ENCODE measurements at regions not wholly inside any gene's neighbourhood (a gene's known extent, or its start where the extent isn't known, plus 50 kb on each side); places are given as distances from the start of the nearest gene placed in this dataset.
"Not testable (repeated sequence)": the region's sequence is repeated elsewhere in the genome, so short reads cannot be mapped to it uniquely, and the experiment has no call there.

DNA sequence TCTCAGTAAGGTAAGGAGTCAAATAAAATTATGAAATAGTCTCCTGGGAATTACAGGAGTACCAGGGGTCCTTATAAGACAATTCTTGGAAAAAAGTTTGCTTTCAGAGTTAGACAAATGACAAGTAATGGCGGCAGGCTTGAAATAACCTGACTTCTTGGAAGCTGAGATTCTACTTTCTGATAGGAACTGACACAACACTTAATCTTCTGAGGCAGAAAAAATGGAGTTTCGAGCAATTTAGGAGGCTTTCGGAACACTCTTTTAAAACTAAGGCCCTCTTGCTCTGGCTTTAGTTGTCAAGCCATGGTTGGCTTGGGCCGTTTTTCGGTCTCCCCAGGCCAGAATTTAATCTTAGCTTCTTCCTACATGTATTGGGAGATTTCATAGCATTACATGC is 260.0 kb downstream of the GATA3 start:
- Histone ChIP-seq H3K4ac (ENCODE audit: low read length) (no peak overlapping the region), H2AFZ (ENCODE audit: low read length) (no peak overlapping the region), H2BK120ac (ENCODE audit: low read depth, low read length) (no peak overlapping the region), H2BK5ac (ENCODE audit: low read length) (no peak overlapping the region), H3K14ac (ENCODE audit: low read length) (no peak overlapping the region), H3K23ac (ENCODE audit: low read depth, low read length, poor library complexity) (no peak overlapping the region), H3K18ac (ENCODE audit: low read length) (no peak overlapping the region), H4K8ac (ENCODE audit: low read depth, low read length) (no peak overlapping the region), H3K4me1 (ENCODE audit: control insufficient read depth in 2 of 2, insufficient read depth in 1 of 2, low read depth in 1 of 2, low read length in 2 of 2) (no peaks in the 10 kb centered on the region), H3K4me3 (ENCODE audit: low read length in 2 of 2) (no peak overlapping the region), H2BK15ac (ENCODE audit: low read length) (no peak overlapping the region), H3K4me2 (ENCODE audit: insufficient read depth, low read length, poor library complexity, severe bottlenecking) (no peak overlapping the region), H3K36me3 (replicated peaks in 1 of 2; ENCODE audit: control insufficient read depth in 2 of 2, insufficient read depth in 2 of 2, low read length in 2 of 2) (no peaks in the 10 kb centered on the region), H3K9ac (ENCODE audit: low read depth, low read length, poor library complexity) (no peak overlapping the region), H2BK12ac (ENCODE audit: low read length) (no peak overlapping the region), H3K27ac (replicated peaks; ENCODE audit: low read length) (no peak overlapping the region), H3K9me3 (replicated peaks in 1 of 2; ENCODE audit: control insufficient read depth in 2 of 2, insufficient read depth in 1 of 2, low read depth in 1 of 2, low read length in 2 of 2) (no peaks in the 10 kb centered on the region), H4K91ac (ENCODE audit: low read depth, low read length, poor library complexity) (no peak overlapping the region), H2AK5ac (ENCODE audit: low read depth, low read length) (no peak overlapping the region), H3K79me1 (ENCODE audit: low read depth, low read length) (no peaks in the 10 kb centered on the region), H3K27me3 (ENCODE audit: control insufficient read depth in 3 of 3, insufficient read depth in 3 of 3, low read depth in 1 of 3, low read length in 3 of 3) (no peaks in the 10 kb centered on the region)
- WGBS, 2 donors (ENCODE audit: extremely low coverage in 2 of 2, insufficient read length in 2 of 2, insufficient replicate concordance in 1 of 2) = no CpG with 5 or more reads among the region's 5 CpGs
- DNase-seq (ENCODE audit: low spot score) = no peak

DNA sequence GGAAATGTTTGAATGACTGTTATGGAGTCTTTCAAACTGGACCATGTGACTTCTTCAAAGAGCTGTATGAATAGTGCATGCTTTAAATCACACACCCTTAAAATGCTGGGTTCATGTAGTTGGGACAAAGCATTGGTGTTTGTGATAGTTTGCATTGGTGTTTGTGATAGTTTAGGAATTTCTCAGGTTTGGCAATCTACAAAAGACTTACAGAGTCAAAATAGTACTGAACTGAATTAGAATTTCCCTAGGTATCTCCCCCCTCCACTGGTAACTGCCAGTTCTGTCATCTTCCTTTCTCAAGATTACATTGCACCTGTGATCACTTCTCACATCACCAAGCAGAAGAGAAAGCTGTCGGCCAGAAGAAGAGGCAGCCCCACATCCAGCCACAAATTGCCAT is 261.1 kb downstream of the GATA3 start:
- Histone ChIP-seq H3K14ac (ENCODE audit: low read length) (no peak overlapping the region), H3K23ac (ENCODE audit: low read depth, low read length, poor library complexity) (no peak overlapping the region), H3K9me3 (replicated peaks in 1 of 2; ENCODE audit: control insufficient read depth in 2 of 2, insufficient read depth in 1 of 2, low read depth in 1 of 2, low read length in 2 of 2) (no peaks in the 10 kb centered on the region), H3K79me1 (ENCODE audit: low read depth, low read length) (no peaks in the 10 kb centered on the region), H2AK5ac (ENCODE audit: low read depth, low read length) (no peak overlapping the region), H3K4ac (ENCODE audit: low read length) (no peak overlapping the region), H3K18ac (ENCODE audit: low read length) (no peak overlapping the region), H3K9ac (ENCODE audit: low read depth, low read length, poor library complexity) (no peak overlapping the region), H3K4me2 (ENCODE audit: insufficient read depth, low read length, poor library complexity, severe bottlenecking) (no peak overlapping the region), H4K8ac (ENCODE audit: low read depth, low read length) (no peak overlapping the region), H2BK120ac (ENCODE audit: low read depth, low read length) (no peak overlapping the region), H4K91ac (ENCODE audit: low read depth, low read length, poor library complexity) (no peak overlapping the region), H3K27ac (replicated peaks; ENCODE audit: low read length) (no peak overlapping the region), H2AFZ (ENCODE audit: low read length) (no peak overlapping the region), H3K36me3 (replicated peaks in 1 of 2; ENCODE audit: control insufficient read depth in 2 of 2, insufficient read depth in 2 of 2, low read length in 2 of 2) (no peaks in the 10 kb centered on the region), H2BK15ac (ENCODE audit: low read length) (no peak overlapping the region), H2BK5ac (ENCODE audit: low read length) (no peak overlapping the region), H3K27me3 (ENCODE audit: control insufficient read depth in 3 of 3, insufficient read depth in 3 of 3, low read depth in 1 of 3, low read length in 3 of 3) (no peaks in the 10 kb centered on the region), H3K4me3 (ENCODE audit: low read length in 2 of 2) (no peak overlapping the region), H3K4me1 (ENCODE audit: control insufficient read depth in 2 of 2, insufficient read depth in 1 of 2, low read depth in 1 of 2, low read length in 2 of 2) (no peaks in the 10 kb centered on the region), H2BK12ac (ENCODE audit: low read length) (no peak overlapping the region)
- no peak for DNase-seq (ENCODE audit: low spot score)
- WGBS, 2 donors (ENCODE audit: extremely low coverage in 2 of 2, insufficient read length in 2 of 2, insufficient replicate concordance in 1 of 2) = no CpG with 5 or more reads among the region's 1 CpG

GRCh38 chr10:8316284-8316683 is 261.8 kb downstream of the GATA3 start:
- no peak for DNase-seq (ENCODE audit: low spot score)
- no peak overlapping the region for H2BK120ac ChIP-seq (ENCODE audit: low read depth, low read length)
- no peak overlapping the region for H3K4ac ChIP-seq (ENCODE audit: low read length)
- no peak overlapping the region for H3K23ac ChIP-seq (ENCODE audit: low read depth, low read length, poor library complexity)
- H2AFZ ChIP-seq (ENCODE audit: low read length) = no peak overlapping the region
- H3K9ac ChIP-seq (ENCODE audit: low read depth, low read length, poor library complexity) = no peak overlapping the region
- no peak overlapping the region for H2AK5ac ChIP-seq (ENCODE audit: low read depth, low read length)
- H3K9me3 ChIP-seq (replicated peaks in 1 of 2; ENCODE audit: control insufficient read depth in 2 of 2, insufficient read depth in 1 of 2, low read depth in 1 of 2, low read length in 2 of 2) = no peaks in the 10 kb centered on the region
- no peak overlapping the region for H2BK15ac ChIP-seq (ENCODE audit: low read length)
- WGBS, 2 donors (ENCODE audit: extremely low coverage in 2 of 2, insufficient read length in 2 of 2, insufficient replicate concordance in 1 of 2) = no CpG with 5 or more reads among the region's 6 CpGs
- H3K36me3 ChIP-seq (replicated peaks in 1 of 2; ENCODE audit: control insufficient read depth in 2 of 2, insufficient read depth in 2 of 2, low read length in 2 of 2) = no peaks in the 10 kb centered on the region
- H3K4me1 ChIP-seq (ENCODE audit: control insufficient read depth in 2 of 2, insufficient read depth in 1 of 2, low read depth in 1 of 2, low read length in 2 of 2) = no peaks in the 10 kb centered on the region
- no peak overlapping the region for H2BK5ac ChIP-seq (ENCODE audit: low read length)
- no peak overlapping the region for H3K14ac ChIP-seq (ENCODE audit: low read length)
- H4K91ac ChIP-seq (ENCODE audit: low read depth, low read length, poor library complexity) = no peak overlapping the region
- no peak overlapping the region for H3K4me2 ChIP-seq (ENCODE audit: insufficient read depth, low read length, poor library complexity, severe bottlenecking)
- H3K18ac ChIP-seq (ENCODE audit: low read length) = no peak overlapping the region
- H4K8ac ChIP-seq (ENCODE audit: low read depth, low read length) = no peak overlapping the region
- H3K27ac ChIP-seq (replicated peaks; ENCODE audit: low read length) = no peak overlapping the region
- no peaks in the 10 kb centered on the region for H3K27me3 ChIP-seq (ENCODE audit: control insufficient read depth in 3 of 3, insufficient read depth in 3 of 3, low read depth in 1 of 3, low read length in 3 of 3)
- no peaks in the 10 kb centered on the region for H3K79me1 ChIP-seq (ENCODE audit: low read depth, low read length)
- no peak overlapping the region for H2BK12ac ChIP-seq (ENCODE audit: low read length)
- no peak overlapping the region for H3K4me3 ChIP-seq (ENCODE audit: low read length in 2 of 2)

DNA sequence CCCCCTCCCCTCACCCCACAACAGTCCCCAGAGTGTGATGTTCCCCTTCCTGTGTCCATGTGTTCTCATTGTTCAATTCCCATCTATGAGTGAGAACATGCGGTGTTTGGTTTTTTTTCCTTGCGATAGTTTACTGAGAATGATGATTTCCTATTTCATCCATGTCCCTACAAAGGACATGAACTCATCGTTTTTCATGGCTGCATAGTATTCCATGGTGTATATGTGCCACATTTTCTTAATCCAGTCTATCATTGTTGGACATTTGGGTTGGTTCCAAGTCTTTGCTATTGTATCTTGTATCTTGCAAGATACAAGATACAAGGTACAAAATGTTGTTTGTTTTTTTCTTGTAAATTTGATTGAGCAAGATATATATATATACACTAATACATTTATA is 263.9 kb downstream of the GATA3 start:
- DNase-seq (ENCODE audit: low spot score); H3K9ac ChIP-seq (ENCODE audit: low read depth, low read length, poor library complexity); H3K9me3 ChIP-seq (replicated peaks in 1 of 2; ENCODE audit: control insufficient read depth in 2 of 2, insufficient read depth in 1 of 2, low read depth in 1 of 2, low read length in 2 of 2); H3K4me1 ChIP-seq (ENCODE audit: control insufficient read depth in 2 of 2, insufficient read depth in 1 of 2, low read depth in 1 of 2, low read length in 2 of 2); H2BK120ac ChIP-seq (ENCODE audit: low read depth, low read length); H3K27me3 ChIP-seq (ENCODE audit: control insufficient read depth in 3 of 3, insufficient read depth in 3 of 3, low read depth in 1 of 3, low read length in 3 of 3); H4K91ac ChIP-seq (ENCODE audit: low read depth, low read length, poor library complexity); H3K27ac ChIP-seq (replicated peaks; ENCODE audit: low read length); H3K79me1 ChIP-seq (ENCODE audit: low read depth, low read length); H2BK5ac ChIP-seq (ENCODE audit: low read length); H2BK12ac ChIP-seq (ENCODE audit: low read length); H3K36me3 ChIP-seq (replicated peaks in 1 of 2; ENCODE audit: control insufficient read depth in 2 of 2, insufficient read depth in 2 of 2, low read length in 2 of 2); H4K8ac ChIP-seq (ENCODE audit: low read depth, low read length); H3K4ac ChIP-seq (ENCODE audit: low read length); H2BK15ac ChIP-seq (ENCODE audit: low read length); H3K4me3 ChIP-seq (ENCODE audit: low read length in 2 of 2); H3K4me2 ChIP-seq (ENCODE audit: insufficient read depth, low read length, poor library complexity, severe bottlenecking); H2AFZ ChIP-seq (ENCODE audit: low read length); H3K14ac ChIP-seq (ENCODE audit: low read length); H3K23ac ChIP-seq (ENCODE audit: low read depth, low read length, poor library complexity); H3K18ac ChIP-seq (ENCODE audit: low read length); H2AK5ac ChIP-seq (ENCODE audit: low read depth, low read length): not testable (repeated sequence)
- WGBS, 2 donors (ENCODE audit: extremely low coverage in 2 of 2, insufficient read length in 2 of 2, insufficient replicate concordance in 1 of 2) = no CpG with 5 or more reads among the region's 3 CpGs

Data from neuronal stem cell (in vitro differentiated cells).